Stimulated activated CD4-positive, alpha-beta T cell treated with anti-CD3 and anti-CD28 coated beads, Interleukin-1b, Interleukin-23, amount 100 ng/mL, for 48 hours (primary cell): ENCODE measurements at regions not wholly inside any gene's neighbourhood (a gene's known extent, or its start where the extent isn't known, plus 50 kb on each side); places are given as distances from the start of the nearest gene placed in this dataset.

Experiments used
- DNase-seq: peaks from one replicate; pipeline ENCODE4 v3.0.0-alpha.2; 2020

- DNase-seq: no peak
Measured at GRCh38 chr6:15796130-15796771, 133.4 kb upstream of the DTNBP1 start.

- no peak for DNase-seq
Measured at GRCh38 chr6:15793826-15794225, 131.0 kb upstream of the DTNBP1 start.

GRCh38 chr6:15793288-15793687 is 130.5 kb upstream of the DTNBP1 start:
- no peak for DNase-seq

- DNase-seq: no peak
Measured at GRCh38 chr6:15792842-15793241, 130.0 kb upstream of the DTNBP1 start.

GRCh38 chr6:15791448-15792181 is 128.8 kb upstream of the DTNBP1 start:
- no peak for DNase-seq

- DNase-seq: no peak
Measured at GRCh38 chr6:15790116-15790515, 127.3 kb upstream of the DTNBP1 start.

- DNase-seq: no peak
Measured at GRCh38 chr6:15786846-15787245, 124.0 kb upstream of the DTNBP1 start.

GRCh38 chr6:15783484-15783883 is 120.7 kb upstream of the DTNBP1 start:
- no peak for DNase-seq

- no peak for DNase-seq
Measured at GRCh38 chr6:15781890-15782289, 119.1 kb upstream of the DTNBP1 start.

GRCh38 chr6:15781333-15781732 is 118.5 kb upstream of the DTNBP1 start:
- no peak for DNase-seq

GRCh38 chr6:15780437-15780836 is 117.6 kb upstream of the DTNBP1 start:
- no peak for DNase-seq

- no peak for DNase-seq
Measured at GRCh38 chr6:15779726-15780125, 116.9 kb upstream of the DTNBP1 start.

GRCh38 chr6:15776458-15776980 is 113.7 kb upstream of the DTNBP1 start:
- peak; percentile 73 for DNase-seq

- DNase-seq: no peak
Measured at GRCh38 chr6:15775741-15776140, 112.9 kb upstream of the DTNBP1 start.

GRCh38 chr6:15775076-15775634 is 112.3 kb upstream of the DTNBP1 start:
- DNase-seq: no peak

GRCh38 chr6:15773806-15774410 is 111.1 kb upstream of the DTNBP1 start:
- no peak for DNase-seq

GRCh38 chr6:15770347-15771143 is 107.7 kb upstream of the DTNBP1 start:
- DNase-seq: peak; percentile 25

- no peak for DNase-seq
Measured at GRCh38 chr6:15769511-15770018, 106.7 kb upstream of the DTNBP1 start.

GRCh38 chr6:15768999-15769398 is 106.2 kb upstream of the DTNBP1 start:
- no peak for DNase-seq

GRCh38 chr6:15763837-15764236 is 101.0 kb upstream of the DTNBP1 start:
- DNase-seq: peak; percentile 23

- DNase-seq: no peak
Measured at GRCh38 chr6:15763364-15763763, 100.5 kb upstream of the DTNBP1 start.

- no peak for DNase-seq
Measured at GRCh38 chr6:15761045-15761502, 98.2 kb upstream of the DTNBP1 start.
